GM10248 (cell line): ENCODE measurements at regions not wholly inside any gene's neighbourhood (a gene's known extent, or its start where the extent isn't known, plus 50 kb on each side); places are given as distances from the start of the nearest gene placed in this dataset.

Experiments used
- CTCF ChIA-PET: fragments of 300-600 bp; sonication (Branson Sonifier 250); formaldehyde crosslinking; extraction: SDS; loops from one replicate; lab custom pipeline; 2021; ENCODE audit warnings: antibody characterized with exemption; lab: Yijun Ruan, JAX
- POLR2A ChIA-PET: fragments of 350-650 bp; sonication (Branson Sonifier 250); formaldehyde crosslinking; extraction: SDS; loops from one replicate; lab custom pipeline; 2020; ENCODE audit warnings: antibody characterized with exemption; lab: Yijun Ruan, JAX
- DNase-seq: peaks from one replicate; pipeline ENCODE4 v3.0.0; 2012; ENCODE audit errors: extremely low spot score
- CTCF ChIP-seq: IDR thresholded peaks from 2 replicates; pipeline ENCODE4 v1.5.1; 2012; ENCODE audit warnings: mild to moderate bottlenecking, low read depth; ENCODE audit errors: extremely low read depth, missing control alignments, control extremely low read depth

DNA sequence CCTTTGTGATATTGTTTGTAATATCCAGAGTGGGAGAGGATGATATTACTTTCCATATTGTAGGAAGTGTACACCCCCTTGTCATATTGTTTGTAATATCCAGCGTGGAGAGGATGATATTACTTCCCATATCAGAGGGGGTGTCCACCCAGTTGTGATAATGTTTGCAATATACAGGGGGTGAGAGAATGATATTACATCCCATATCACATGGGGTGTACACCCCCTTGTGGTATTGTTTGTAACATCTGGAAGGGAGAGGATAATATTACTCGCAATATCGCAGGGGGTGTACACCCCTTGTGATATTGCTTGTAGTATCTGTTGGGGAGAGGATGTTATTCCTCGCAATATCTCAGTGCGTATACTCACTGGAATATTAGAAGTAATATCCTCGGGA is 61.5 kb downstream of the PRSS23 start:
- ChIA-PET POLR2A (no interaction called here), CTCF (no interaction called here)
- no peak for TF ChIP-seq CTCF
- DNase-seq = no peak

GRCh38 chr11:86863476-86863875 is 63.1 kb downstream of the PRSS23 start:
- CTCF ChIA-PET = no interaction called here
- no peak for DNase-seq
- no peak for TF ChIP-seq CTCF
- POLR2A ChIA-PET = no interaction called here

GRCh38 chr11:86865436-86865835 is 65.1 kb downstream of the PRSS23 start:
- POLR2A ChIA-PET = no interaction called here
- CTCF ChIA-PET = no interaction called here
- no peak for TF ChIP-seq CTCF
- DNase-seq = no peak

DNA sequence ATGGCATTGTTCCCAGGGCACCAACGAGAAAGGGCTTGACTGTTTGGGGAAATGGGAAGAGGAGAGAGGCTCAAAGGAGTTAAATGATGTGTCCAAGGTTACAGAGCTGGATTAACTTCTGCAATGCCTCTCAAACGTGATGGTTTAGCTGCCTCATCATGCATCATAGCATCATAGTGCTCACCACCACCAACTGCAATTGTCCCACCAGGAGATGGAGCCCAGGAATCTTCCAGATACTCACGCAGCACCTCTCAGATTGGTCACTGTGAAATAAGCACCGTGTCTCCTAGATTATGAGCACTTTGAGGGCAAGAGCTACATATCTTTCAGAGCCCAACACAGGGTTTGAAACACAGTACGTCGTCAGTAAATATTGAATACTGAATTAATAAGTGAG is 69.2 kb downstream of the PRSS23 start:
- POLR2A ChIA-PET = no interaction called here
- TF ChIP-seq CTCF = no peak
- no peak for DNase-seq
- CTCF ChIA-PET = interaction anchor here (0.8 to 3.6 kb wide), 9 partner anchors 17 to 420 kb away, joined by 3 to 13 read pairs (median 4); no protein-coding TSS in a partner anchor

DNA sequence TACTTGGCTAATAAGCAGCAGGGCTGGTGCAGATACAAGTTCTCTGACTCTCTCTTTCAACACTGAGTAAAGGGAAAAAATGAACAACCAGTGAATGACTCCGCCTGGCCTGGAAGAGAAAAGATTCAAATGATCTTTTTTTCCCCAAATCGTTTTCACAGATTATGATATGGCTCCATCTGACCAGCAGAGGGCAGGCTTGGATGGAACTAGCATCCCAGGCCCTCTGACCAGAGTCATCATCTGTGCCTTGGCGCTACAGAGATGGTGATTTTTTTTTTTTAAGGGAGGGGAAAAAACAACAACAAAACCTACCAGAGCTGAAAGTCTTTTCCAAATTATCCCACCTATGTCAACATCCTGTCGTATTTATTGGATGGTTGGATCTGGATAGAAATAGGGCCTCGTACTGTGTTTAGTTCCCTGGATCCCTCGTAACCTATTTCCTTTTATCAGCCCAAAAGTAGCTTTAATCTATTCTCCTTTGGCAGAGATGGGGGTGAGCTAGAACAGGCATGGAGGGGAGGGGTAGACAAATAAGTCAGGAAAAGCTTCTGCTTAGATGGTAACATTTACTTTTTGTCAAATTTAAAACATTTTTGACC is 69.7 kb downstream of the PRSS23 start:
- POLR2A ChIA-PET = no interaction called here
- CTCF ChIA-PET = interaction anchor here (0.6 to 3.6 kb wide), 15 partner anchors 15 to 551 kb away, joined by 3 to 13 read pairs (median 4); no protein-coding TSS in a partner anchor
- peak; percentile 48 for DNase-seq
- TF ChIP-seq CTCF = peak; percentile 62

DNA sequence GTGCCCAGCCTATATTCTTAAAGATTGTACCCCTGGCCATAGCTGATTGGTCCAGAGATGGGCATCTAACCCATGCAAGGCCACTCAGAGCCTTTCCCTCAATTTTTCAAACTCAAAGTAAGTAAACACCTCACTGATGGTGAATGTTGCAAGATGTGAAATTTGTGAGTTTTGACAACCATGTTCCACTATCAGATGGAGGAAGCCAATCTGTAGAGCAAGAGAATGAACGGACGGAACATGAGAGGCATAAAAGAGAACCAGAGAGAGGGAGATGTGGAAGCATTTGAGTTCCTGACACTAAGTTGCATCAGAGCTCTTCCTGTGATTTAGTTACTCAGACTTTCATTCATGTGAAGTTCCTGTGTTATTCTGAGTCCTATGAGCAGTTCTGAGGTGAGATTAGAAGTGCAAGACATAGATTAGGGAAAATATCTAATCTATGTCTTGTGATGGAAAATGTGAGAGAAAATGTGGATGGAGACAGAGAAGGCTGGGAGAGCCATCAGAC is 73.3 kb downstream of the PRSS23 start:
- no peak for DNase-seq
- ChIA-PET CTCF (no interaction called here), POLR2A (no interaction called here)
- TF ChIP-seq CTCF = no peak
